Right hindlimb (tissue), 1 donor: ENCODE measurements at regions not wholly inside any gene's neighbourhood (a gene's known extent, or its start where the extent isn't known, plus 50 kb on each side); places are given as distances from the start of the nearest gene placed in this dataset.

Experiments
- DNase-seq: peaks from one replicate; pipeline ENCODE4 v3.0.0-alpha.2; 2018

DNA sequence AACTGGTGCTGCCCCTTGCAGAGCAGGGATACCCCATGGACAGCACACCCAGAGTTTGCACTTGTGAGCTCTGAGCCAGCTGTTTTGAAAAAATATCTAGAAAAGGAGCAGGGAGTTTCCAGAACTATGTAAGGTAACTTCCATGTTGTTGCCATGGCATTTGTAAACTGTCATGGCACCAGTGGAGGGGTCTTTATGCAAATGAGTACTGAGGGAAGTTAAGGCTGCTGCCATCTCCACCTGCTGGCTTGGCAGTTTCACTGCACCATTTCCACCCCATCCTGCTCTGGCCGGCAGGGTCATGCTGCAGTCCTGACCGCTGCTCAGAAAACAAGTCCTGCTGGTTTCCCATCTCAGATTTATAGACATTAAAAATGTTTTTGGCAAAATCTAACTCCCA, 52.3 kb upstream of the SNTG2 start:
- DNase-seq = no peak

DNA sequence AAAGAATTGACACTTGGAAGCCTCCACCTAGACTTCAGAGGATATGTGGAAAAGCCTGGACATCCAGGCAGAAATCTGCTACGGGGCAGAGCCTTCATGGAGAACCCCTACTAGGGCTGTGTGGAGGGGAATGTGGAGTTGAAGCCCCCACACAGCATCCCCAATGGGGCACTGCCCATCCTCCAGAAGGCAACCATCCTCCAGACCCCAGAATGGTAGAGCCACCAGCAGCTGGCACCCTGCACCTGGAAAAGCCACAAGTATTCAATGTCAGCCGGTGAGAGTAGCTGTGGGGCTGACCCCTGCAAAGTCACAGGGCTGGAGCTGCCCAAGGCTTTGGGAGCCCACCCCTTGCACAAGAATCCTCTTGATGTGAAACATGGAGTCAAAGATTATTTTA, 53.6 kb upstream of the SNTG2 start:
- DNase-seq = no peak

DNA sequence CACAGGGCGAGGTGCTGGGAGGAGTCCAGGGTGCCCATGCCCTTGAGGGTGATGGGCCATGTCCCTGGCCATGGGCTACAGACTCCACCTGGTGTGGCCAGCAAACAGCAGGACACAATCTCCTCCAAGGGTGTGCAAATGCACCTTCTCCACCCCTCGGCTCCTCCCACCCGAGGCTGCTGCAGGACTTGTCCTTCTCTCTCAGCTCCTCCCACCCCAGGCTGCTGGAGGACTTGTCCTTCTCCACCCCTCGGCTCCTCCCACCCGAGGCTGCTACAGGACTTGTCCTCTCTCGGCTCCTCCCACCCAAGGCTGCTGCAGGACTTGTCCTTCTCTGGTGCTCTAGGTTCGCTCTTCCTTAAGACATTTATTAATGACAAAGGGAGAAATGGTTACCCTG, 57.3 kb upstream of the SNTG2 start:
- DNase-seq = no peak

DNA sequence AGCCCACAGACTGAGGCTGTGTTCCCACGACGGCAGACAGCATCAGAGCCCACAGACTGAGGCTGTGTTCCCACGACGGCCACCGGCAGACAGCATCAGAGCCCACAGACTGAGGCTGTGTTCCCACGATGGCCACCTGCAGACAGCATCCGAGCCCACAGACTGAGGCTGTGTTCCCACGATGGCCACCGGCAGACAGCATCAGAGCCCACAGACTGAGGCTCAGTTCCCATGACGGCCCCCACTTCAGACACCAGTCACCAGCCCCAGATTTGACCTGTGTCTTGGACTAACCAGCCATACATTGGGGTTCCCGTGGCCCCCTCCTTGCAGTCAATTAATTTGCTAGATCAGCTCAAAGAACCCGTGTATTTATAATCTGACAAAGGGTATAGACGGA, 57.8 kb upstream of the SNTG2 start:
- DNase-seq = no peak

- no peak for DNase-seq
Measured at GRCh38 chr2:892401-892800, 58.2 kb upstream of the SNTG2 start.

DNA sequence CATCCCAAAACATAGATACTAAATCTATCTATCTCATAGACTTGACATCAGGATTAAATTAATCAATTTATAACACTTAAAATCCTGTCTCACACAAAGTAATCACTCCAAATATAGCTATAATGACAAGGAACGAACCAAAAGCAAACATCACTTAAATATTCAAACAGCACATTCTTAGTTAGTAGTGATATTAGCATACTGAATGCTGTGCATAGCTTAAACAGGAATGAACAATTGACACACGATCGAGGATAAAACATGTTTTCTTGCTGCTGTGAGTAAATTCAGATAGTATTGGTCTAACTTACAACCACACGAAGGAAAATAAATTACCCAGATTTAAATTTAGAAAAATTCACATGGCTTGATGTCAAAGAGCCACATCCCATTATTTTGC, 58.9 kb upstream of the SNTG2 start:
- no peak for DNase-seq

DNA sequence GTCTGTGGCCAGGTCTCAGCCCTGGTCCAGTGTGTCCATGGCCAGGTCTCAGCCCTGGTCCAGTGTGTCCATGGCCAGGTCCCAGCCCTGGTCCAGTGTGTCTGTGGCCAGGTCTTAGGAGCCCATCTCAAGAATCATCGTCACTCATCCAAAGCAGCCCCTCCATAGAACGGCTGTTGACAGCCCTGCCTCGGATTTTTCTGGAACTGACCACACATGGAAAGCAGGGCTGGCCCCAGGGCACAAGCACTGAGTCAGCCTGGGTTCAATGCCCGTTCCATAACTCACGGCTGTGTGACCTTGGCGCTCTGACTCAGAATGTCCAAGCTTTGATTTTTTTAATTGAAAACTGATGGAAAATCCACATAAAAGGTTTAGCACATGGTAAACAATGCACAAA, 59.9 kb upstream of the SNTG2 start:
- DNase-seq = no peak

DNA sequence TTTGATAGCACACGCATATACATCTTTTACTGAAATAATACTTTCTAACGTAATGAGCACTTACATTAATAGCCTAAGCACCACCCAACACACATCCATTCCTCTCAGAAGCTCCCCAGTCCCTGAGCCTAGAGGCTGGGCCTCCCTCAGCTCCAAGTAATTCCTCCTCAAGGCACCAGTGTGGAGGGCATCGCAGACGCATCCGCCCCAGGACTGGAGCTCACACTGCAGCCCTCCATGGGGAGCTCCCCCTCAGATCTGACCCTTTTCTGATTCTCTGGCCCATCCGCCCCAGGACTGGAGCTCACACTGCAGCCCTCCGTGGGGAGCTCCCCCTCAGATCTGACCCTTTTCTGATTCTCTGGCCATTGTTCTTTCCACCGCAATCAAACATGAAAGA, 60.4 kb upstream of the SNTG2 start:
- DNase-seq = no peak

DNA sequence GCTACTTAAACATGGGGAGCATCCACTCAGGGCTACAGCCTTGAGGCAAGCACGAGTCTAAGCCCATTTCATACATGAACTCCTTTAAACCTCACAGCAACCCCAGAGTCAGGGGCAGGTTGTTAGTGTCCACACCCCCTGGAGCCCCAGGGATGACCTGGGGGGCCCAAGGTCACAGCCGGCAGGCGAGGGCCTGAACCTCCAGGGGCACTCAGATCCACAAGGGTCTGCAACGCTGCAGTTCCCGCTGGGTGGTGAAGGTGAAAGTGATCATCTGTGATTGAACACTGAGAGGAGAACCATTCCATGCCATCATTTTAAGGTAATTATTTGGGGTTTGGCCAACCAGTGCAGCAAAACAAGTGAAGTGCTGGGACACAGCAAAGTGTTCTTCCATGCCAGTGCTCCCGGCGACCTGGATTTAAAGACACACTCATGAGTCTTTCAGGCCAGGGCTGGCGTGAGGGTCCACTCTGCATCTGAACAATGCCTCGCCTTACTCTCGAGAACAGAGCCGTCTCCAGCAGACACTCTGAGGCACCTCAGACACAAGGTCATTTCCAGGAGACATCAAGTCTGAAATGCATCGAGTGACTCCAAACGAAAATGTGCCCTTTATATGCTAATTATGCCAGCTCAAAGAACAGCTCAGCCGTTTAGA, 61.6 kb upstream of the SNTG2 start:
- no peak for DNase-seq

- DNase-seq = no peak
Measured at GRCh38 chr2:888211-888801, 62.3 kb upstream of the SNTG2 start.

- DNase-seq = no peak
Measured at GRCh38 chr2:887639-888038, 63.0 kb upstream of the SNTG2 start.

DNA sequence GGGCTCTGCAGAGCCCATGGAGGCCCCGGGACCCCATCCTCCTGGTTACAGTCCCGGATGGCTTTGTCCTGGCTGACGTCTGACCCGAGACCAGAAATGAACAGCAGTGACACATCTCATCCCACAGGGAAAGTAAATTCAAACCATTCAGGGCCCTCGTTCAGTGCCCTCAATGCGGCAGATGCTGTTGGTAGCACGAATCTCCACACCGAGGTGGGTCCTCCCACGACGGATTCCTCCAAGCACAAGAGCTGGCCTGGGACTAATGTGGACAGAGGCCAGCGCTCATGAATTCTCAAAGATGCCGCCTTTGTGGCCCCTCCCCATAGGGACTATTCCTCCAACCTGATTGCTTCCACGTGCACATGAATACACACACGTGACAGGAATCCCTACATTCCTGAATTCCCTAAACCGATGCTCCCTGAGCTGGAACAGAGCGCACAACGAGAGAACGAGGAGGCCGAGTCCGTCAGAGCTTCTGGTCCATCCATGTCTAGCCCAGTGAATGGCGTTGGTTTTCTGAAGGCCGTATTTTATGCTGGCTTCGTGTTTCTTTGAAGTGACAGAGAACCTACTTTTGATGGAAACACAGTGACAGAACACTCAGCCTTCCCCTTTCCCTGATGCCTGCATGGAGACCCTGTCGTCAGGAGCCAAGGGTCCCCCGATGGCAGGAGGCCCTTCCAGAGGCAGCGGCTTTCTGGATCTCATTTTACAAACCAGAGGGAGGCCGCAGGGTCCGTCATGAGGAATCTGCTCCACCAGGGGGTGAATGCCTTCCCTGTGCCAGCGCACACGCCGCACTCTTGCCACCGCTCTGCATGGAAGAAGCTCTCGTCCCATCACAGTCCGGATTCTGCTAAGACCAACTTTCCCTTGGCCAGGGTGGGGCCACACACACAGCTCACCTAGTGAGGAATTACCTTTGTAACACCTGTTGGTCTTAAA, 64.3 kb upstream of the SNTG2 start:
- DNase-seq = no peak

DNA sequence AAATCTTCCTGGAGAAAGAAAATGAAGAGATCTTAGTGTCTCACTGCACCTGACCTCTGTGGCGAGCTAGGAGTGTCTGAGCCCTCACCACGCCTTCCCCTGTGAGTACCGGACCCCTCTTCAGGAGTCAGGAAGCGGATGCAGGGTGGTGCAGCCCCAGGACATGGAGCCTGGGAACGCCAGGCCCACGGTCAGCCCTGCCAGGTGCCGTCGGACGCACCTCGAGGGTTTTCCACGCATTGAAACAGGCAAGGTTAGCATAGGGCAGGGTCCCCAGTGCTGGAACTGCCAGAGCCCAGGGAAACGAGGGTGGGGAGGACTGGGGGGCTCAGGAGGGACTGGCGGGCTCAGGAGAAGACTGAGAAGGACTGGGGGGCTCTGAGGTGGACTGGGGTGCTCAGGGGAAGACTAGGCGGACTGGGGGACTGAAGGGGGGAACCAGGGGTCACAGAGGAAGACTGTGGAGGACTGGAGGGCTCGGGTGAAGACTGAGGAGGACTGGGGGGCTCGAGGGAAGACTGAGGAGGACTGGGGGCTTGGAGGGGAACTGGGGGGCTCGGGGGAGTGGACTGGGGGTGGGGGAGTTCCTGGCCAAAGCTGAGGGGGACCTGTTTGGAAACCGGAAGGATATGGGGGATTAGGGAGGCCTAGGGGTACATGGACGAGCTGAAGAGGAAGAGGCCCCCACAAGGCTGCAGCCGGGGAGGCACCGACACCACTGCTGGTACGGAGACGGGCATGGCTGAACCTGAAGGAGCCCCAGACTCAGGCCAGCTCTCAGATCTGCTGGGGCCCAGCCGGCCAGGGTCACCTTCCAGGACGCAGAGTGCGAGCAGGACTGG, 65.2 kb upstream of the SNTG2 start:
- DNase-seq = no peak

DNA sequence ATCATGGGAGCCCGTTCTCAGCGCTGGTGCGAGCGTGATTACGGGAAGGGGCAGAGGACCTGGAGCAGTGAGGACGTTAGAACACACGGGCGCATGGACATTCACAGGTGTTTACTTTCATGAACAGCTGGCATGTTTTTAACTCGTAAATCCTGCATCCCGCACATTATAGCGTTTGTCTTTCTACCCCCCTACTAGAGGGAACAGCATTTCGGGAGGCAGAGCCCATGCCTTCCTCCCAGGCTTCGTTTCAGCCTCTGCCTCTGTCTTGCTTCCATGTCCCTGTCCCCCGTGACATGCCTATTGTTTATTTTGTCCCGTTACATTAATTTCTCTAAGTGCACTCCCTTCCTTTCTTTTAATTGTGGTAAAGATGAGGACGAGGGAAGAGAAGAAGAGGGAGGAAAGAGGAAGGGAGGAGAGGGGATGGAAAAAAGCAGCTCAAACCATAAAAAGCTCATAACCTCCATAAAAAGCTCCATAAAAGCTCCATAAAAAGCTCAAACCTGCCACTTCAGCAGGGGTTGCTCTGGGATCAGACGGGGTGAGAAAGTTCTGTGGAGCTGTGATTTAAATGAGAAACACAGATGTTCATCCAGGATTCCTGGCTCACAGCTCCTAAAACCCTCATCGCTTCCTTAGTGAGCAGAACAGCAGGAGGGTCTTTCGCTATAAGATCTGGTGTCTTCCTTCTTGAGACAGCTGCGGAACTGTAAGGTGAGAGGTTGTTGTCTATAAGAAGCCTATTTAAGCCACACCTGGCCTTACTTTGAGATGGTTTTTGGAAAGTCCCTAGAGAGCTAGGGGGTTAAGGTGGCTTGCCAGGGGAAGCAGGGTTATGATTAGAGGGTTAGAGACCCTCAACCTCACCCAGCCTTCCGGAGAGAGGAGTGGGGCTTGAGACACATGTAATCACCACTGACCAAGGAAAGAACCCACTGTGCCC, 66.6 kb upstream of the SNTG2 start:
- DNase-seq = no peak

- DNase-seq = no peak
Measured at GRCh38 chr2:883260-883802, 67.3 kb upstream of the SNTG2 start.

DNA sequence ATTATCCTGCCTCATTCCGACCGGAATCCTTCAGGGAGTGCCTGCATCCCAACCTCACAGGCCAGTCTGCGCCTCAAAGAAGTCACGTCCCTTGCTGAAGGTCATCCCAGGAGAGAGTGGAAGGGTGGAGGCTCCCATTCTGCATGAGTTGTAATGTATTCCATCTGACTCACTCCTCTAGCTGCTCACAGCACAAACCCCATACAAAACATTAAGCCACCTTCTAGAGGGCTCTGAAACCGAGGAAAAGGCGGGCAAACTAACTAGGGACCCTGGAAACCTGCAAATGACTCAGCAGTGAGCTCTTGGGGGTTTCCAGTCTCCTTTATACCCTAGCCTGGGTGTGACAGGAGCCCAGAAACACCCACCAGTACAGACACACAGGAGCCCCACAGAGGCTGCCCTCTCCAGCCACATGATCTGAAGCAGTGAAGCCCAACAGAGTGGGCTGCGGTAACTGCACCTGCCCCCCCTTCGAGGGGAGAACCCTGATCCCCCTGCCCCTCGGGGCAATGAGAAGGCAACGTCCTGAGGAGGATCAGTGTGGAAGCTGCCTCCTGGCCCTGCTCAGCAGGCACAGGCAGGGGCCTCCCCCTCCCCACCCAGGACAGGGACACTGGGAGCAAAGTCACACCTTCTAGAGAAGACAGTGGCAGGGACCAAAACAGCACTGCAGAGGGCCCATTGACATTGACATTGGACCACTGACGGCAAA, 69.3 kb upstream of the SNTG2 start:
- DNase-seq = no peak

DNA sequence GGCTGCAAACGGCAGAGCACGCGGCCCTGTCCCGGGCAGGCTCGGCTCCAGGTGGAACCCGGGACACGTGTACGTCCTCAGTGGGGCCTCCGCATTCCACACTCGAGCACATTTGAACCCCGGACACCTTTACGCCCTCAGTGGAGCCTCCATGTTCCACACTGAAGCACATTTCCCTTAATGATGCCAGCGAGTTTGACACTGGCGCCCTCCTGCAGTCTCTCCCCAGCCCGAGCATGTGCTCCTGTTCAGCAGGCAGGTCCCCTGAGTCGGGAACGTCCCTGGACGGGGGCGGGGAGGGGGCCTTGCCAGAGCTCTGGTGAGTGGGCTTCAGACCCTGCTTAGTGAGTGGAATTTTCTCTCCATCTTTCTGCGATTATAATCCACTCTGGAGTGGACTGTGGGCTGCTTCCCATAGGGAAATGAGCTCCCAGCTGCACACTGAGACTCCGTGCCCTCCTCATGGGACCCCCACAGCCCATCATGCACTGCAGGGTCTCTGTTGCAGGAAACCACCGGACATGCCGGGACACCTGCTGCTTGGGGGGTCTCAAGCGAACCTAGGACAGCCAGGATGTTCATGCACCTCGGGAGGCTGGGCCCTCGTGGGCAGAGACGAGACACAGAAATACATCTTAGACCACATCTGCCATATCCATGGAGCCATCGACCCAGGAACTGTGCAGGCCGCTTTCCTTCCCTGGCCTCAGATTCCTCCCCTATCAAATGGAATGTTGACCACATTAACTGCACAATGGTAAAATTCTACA, 70.3 kb upstream of the SNTG2 start:
- DNase-seq = no peak

- no peak for DNase-seq
Measured at GRCh38 chr2:879540-879939, 71.1 kb upstream of the SNTG2 start.

DNA sequence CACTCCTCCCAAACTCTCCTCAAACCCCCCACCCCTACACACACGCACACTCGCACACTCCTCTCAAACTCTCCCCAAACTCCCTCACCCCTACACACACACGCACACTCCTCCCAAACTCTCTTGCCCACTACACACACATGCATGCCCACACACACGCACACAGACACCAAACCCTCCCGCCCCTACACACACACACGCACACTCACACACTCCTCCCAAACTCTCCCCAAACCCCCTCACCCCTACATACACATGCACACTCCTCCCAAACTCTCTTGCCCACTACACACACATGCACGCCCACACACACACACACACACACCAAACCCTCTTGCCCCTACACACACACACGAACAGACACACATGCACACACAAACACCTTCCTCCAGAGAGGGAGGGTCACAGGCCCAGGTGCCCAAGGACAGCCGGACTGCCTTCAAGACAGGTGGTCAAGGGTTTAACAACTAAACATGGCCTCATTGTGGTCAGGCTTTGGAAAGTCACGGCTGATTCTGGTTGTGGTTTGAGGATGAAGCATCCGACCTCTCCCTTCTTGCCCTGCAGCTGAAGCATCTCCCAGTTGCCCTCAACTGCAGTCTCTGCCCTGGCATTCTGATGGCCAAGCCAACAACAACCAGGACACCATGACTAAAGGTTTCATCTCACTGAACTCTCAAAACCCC, 72.3 kb upstream of the SNTG2 start:
- no peak for DNase-seq

DNA sequence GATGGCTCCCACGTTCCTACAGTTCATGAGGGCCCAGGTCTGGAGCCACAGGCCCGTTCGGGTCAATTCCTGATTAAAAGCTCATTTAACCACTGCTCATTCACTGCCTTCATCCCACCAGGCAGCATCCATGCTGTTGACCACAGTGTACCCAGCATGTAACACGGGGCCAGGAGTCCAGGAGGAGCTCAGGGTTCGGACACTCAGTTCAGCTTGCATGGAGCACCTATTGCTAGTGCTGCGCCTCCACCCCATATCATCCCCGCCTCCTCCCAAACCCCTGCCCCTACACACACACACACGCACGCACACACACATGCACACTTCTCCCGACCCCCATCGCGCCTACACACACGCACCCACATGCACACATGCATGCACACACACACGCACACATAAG, 72.9 kb upstream of the SNTG2 start:
- DNase-seq = no peak
